Thyroid gland (tissue), 4 donors: ENCODE measurements at regions not wholly inside any gene's neighbourhood (a gene's known extent, or its start where the extent isn't known, plus 50 kb on each side); places are given as distances from the start of the nearest gene placed in this dataset.

Experiments used
- POLR2A ChIP-seq, 2 donors: fragments of 450-650 bp; IDR thresholded peaks; one replicate each; pipeline ENCODE4 v1.6.1; 2017; ENCODE audit warnings: antibody characterized with exemption in 2 of 2, mild to moderate bottlenecking in 2 of 2, moderate library complexity in 1 of 2
- TF ChIP-seq, protein P1 (sequence below), 6 experiments: fragments of 200-600 bp in 3 of 6; fragments of 450-650 bp in 3 of 6; sonication (generic) in 3 of 6; IDR thresholded peaks; one replicate each; pipeline ENCODE4 v1.5.1; 2016 to 2019; ENCODE audit warnings: antibody characterized with exemption in 6 of 6, mild to moderate bottlenecking in 2 of 6, inconsistent platforms in 1 of 6, moderate library complexity in 1 of 6

DNA sequence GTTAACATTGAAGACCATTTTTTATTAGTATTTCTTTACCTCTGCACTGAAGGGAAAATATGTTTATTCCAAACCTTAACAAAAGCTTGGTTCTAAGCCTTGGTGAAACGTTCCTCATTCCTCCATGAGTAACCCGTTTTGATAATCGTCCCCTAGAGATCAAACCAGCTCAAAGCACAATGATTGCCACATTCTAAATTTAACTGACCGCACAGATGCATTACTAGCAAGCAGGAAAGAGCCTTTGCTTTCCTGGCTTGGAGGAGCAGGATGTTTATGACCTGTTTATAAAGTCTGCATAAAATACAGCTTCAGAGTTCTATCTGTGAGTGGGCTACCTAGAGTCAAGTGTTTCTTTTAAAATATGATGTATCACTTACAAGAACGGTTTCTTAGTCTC lies 193.8 kb downstream of the TMEM114 start:
- TF ChIP-seq POLR2A (IDR thresholded peaks at IDR 0.05), result no peak
- TF ChIP-seq, protein P1, sequence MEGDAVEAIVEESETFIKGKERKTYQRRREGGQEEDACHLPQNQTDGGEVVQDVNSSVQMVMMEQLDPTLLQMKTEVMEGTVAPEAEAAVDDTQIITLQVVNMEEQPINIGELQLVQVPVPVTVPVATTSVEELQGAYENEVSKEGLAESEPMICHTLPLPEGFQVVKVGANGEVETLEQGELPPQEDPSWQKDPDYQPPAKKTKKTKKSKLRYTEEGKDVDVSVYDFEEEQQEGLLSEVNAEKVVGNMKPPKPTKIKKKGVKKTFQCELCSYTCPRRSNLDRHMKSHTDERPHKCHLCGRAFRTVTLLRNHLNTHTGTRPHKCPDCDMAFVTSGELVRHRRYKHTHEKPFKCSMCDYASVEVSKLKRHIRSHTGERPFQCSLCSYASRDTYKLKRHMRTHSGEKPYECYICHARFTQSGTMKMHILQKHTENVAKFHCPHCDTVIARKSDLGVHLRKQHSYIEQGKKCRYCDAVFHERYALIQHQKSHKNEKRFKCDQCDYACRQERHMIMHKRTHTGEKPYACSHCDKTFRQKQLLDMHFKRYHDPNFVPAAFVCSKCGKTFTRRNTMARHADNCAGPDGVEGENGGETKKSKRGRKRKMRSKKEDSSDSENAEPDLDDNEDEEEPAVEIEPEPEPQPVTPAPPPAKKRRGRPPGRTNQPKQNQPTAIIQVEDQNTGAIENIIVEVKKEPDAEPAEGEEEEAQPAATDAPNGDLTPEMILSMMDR (IDR thresholded peaks at IDR 0.05), result no peak
